NT2/D1 (cell line): ENCODE measurements at regions not wholly inside any gene's neighbourhood (a gene's known extent, or its start where the extent isn't known, plus 50 kb on each side); places are given as distances from the start of the nearest gene placed in this dataset.

ENCODE experiments used
- DNase-seq: peaks from one replicate; pipeline ENCODE4 v3.0.0-alpha.2; 2011; ENCODE audit warnings: low read depth, low spot score
- H3K27me3 ChIP-seq: 2 replicates; pipeline ENCODE4 v1.6.0; 2011; ENCODE audit warnings: mild to moderate bottlenecking; ENCODE audit not compliant: insufficient read length, insufficient read depth
- H3K36me3 ChIP-seq: 2 replicates; pipeline ENCODE4 v1.6.1; 2011; ENCODE audit warnings: mild to moderate bottlenecking, low read length, mixed read lengths; ENCODE audit not compliant: insufficient read depth, insufficient read length
- H3K4me1 ChIP-seq: 2 replicates; pipeline ENCODE4 v1.5.1; 2011; ENCODE audit not compliant: insufficient read depth, insufficient read length
- H3K4me3 ChIP-seq: 2 replicates; pipeline ENCODE4 v1.5.1; 2011; ENCODE audit warnings: low read depth; ENCODE audit not compliant: insufficient read length
- H3K9ac ChIP-seq: 2 replicates; pipeline ENCODE4 v1.6.0; 2011; ENCODE audit warnings: low read depth; ENCODE audit not compliant: insufficient read length
- H3K9me3 ChIP-seq: 2 replicates; pipeline ENCODE4 v1.5.1; 2011; ENCODE audit warnings: mild to moderate bottlenecking, low read length; ENCODE audit not compliant: insufficient read depth
- SUZ12 ChIP-seq: IDR thresholded peaks from 2 replicates; pipeline ENCODE4 v1.6.1; 2011; ENCODE audit not compliant: insufficient read length, insufficient read depth; ENCODE audit errors: extremely low read depth
- YY1 ChIP-seq: IDR thresholded peaks from 2 replicates; pipeline ENCODE4 v1.6.1; 2011; ENCODE audit not compliant: insufficient read length, insufficient read depth
- ZNF274 ChIP-seq: IDR thresholded peaks from 2 replicates; pipeline ENCODE4 v1.6.1; 2011; ENCODE audit warnings: mild to moderate bottlenecking, low read depth, low read length

DNA sequence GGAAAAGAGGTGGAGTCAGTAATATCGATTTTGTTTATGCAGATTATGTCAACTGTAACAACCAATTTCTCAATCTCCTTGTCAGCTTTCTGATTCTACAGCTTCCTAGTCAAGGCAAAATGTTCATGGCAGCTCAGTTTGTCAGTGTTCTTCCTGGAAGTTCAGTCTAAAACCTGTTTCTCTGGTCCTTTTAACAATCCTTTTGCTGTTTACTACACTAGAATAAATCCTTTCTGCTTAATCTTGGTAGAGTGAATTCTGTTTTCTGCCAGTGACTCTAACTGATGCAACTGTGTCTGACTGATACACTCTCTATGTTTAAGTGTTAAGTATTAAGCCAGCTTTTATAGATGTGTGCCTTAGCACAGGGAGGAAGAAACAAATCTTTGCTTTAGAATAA, 516.9 kb upstream of the KLF12 start:
- no peak overlapping the region for H3K4me3 ChIP-seq
- H3K27me3 ChIP-seq: no peaks in the 10 kb centered on the region
- H3K36me3 ChIP-seq: no peaks in the 10 kb centered on the region
- no peaks in the 10 kb centered on the region for H3K4me1 ChIP-seq
- no peaks in the 10 kb centered on the region for H3K9me3 ChIP-seq
- TF ChIP-seq YY1 (no peak), ZNF274 (no peak), SUZ12 (no peak)
- no peak overlapping the region for H3K9ac ChIP-seq
- no peak for DNase-seq

DNA sequence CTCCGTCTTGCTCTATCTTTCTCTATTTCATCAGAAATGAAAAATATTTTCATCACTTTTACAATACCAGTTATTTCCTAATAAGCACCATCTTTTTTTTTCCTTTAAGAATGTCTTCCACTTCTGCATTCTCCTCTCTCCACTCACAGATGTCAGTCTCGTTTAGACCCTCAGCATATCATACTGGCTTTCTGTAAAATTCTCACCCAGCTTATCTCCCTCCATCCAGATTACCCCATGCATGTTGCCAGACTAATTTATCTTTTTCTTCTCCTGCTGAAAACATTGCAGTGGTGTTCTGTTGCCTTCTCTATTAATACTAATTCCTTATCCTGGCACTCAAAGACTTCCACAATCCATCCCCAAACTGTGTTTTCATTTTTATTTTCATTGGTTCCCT, 513.8 kb upstream of the KLF12 start:
- Histone ChIP-seq H3K27me3 (no peaks in the 10 kb centered on the region), H3K9me3 (no peaks in the 10 kb centered on the region), H3K36me3 (no peaks in the 10 kb centered on the region), H3K9ac (no peak overlapping the region), H3K4me1 (no peaks in the 10 kb centered on the region), H3K4me3 (no peak overlapping the region)
- DNase-seq: no peak
- no peak for TF ChIP-seq ZNF274
- TF ChIP-seq YY1: no peak
- no peak for TF ChIP-seq SUZ12

DNA sequence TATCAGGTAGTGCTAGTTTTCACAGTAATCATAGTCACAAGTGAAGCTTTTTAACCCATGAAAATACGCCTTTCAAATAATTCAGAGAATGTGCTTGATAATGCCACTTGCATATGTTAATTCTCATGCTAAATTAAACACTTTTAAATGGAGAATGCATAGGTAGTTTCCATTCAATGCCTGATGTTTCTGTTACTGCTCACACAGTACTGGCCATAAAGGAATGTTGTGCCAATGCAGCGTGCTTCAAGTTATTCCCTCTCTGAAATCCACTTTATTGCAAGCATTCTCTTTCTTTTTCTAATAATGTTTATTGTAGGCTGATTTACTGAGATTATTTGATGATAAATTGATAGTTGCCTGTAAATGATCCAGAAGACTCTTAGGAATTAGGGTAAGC, 513.0 kb upstream of the KLF12 start:
- H3K9me3 ChIP-seq: no peaks in the 10 kb centered on the region
- no peaks in the 10 kb centered on the region for H3K36me3 ChIP-seq
- H3K9ac ChIP-seq: no peak overlapping the region
- TF ChIP-seq SUZ12 (no peak), YY1 (no peak), ZNF274 (no peak)
- H3K4me3 ChIP-seq: no peak overlapping the region
- no peaks in the 10 kb centered on the region for H3K27me3 ChIP-seq
- no peaks in the 10 kb centered on the region for H3K4me1 ChIP-seq
- no peak for DNase-seq

DNA sequence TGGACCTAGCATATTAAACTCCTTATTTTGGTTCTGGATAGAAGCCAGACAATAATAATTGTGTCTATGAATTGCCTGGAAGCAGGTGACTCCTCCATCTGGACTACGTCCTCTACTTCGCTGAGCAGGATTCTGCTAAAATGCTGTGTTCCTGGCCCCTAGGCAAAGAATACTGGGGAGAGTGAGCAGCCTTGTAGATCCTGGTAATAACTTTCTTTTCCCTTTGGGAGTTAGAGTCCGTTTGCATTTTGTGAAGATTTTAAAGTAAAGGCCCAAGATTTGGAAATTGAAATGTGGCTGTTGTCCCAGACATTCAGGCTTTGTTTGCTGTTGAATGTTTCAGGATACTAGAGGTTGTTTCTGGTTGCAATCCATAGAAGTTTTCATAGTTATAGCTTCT, 511.9 kb upstream of the KLF12 start:
- H3K4me3 ChIP-seq: no peak overlapping the region
- no peak for DNase-seq
- no peaks in the 10 kb centered on the region for H3K9me3 ChIP-seq
- TF ChIP-seq SUZ12 (no peak), YY1 (no peak), ZNF274 (no peak)
- H3K27me3 ChIP-seq: no peaks in the 10 kb centered on the region
- H3K9ac ChIP-seq: no peak overlapping the region
- no peaks in the 10 kb centered on the region for H3K4me1 ChIP-seq
- no peaks in the 10 kb centered on the region for H3K36me3 ChIP-seq

DNA sequence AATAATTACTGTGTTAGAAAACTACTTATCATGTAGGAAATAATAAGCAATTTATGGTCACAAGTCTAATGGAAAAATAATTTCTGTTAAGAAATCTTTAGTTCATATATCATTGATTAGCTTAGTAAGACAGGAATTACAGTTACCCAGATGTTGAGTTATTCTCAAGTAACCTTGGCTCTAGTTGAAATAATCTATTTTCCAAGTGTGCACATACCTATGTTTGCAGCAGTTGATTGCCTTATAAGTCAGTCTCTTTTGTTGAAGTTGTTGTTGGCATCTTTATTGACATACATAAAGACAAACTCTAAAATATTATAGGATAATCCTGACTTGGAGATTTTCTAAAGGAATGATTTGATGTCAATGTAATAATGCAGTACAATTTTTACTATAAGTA, 511.4 kb upstream of the KLF12 start:
- no peak overlapping the region for H3K9ac ChIP-seq
- H3K9me3 ChIP-seq: no peaks in the 10 kb centered on the region
- DNase-seq: no peak
- H3K27me3 ChIP-seq: no peaks in the 10 kb centered on the region
- H3K4me1 ChIP-seq: no peaks in the 10 kb centered on the region
- H3K4me3 ChIP-seq: no peak overlapping the region
- no peaks in the 10 kb centered on the region for H3K36me3 ChIP-seq
- TF ChIP-seq SUZ12: no peak
- TF ChIP-seq YY1: no peak
- TF ChIP-seq ZNF274: no peak

DNA sequence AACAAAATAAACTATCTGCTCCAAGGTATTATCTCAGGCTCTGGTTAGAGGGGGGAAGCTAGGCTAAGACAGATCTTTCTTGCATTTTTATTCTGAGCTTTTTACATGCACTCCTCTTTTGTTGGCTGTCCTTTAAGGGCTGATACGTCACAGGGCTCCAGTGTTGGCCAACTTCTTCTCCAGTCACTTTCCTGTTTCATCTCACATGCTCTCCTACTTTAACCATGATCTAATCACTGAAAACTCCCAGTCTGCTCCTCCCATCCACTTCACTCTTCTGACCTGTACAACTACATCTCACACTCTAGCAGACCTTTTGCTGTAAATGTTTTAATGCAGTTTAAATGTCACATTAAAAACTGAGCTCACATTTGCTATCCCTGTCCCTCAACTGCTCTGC, 510.0 kb upstream of the KLF12 start:
- no peaks in the 10 kb centered on the region for H3K4me1 ChIP-seq
- no peaks in the 10 kb centered on the region for H3K9me3 ChIP-seq
- H3K4me3 ChIP-seq: no peak overlapping the region
- H3K36me3 ChIP-seq: no peaks in the 10 kb centered on the region
- TF ChIP-seq SUZ12 (no peak), ZNF274 (no peak), YY1 (no peak)
- no peaks in the 10 kb centered on the region for H3K27me3 ChIP-seq
- H3K9ac ChIP-seq: no peak overlapping the region
- DNase-seq: no peak

DNA sequence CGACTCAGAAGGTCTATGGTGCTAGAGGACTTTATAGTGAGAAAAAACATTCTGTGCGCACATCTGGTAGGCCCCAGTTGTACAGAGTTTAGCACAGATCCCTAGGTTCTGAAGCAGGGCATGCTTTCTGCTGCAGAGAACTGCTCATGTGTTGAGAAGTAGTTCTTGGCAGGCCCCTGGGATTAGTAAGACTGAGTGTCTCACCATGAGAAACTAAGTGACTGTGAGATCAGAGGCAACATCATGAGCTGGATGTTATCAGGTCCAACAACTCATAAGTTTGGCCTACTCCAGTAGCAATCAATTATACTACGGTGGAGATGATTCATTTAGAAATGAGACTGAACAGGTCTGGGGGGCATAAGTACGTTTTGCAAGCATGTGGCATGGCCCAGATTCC, 507.4 kb upstream of the KLF12 start:
- no peaks in the 10 kb centered on the region for H3K36me3 ChIP-seq
- TF ChIP-seq YY1 (no peak), SUZ12 (no peak), ZNF274 (no peak)
- no peaks in the 10 kb centered on the region for H3K9me3 ChIP-seq
- no peaks in the 10 kb centered on the region for H3K27me3 ChIP-seq
- H3K9ac ChIP-seq: no peak overlapping the region
- H3K4me1 ChIP-seq: no peaks in the 10 kb centered on the region
- DNase-seq: no peak
- no peak overlapping the region for H3K4me3 ChIP-seq

DNA sequence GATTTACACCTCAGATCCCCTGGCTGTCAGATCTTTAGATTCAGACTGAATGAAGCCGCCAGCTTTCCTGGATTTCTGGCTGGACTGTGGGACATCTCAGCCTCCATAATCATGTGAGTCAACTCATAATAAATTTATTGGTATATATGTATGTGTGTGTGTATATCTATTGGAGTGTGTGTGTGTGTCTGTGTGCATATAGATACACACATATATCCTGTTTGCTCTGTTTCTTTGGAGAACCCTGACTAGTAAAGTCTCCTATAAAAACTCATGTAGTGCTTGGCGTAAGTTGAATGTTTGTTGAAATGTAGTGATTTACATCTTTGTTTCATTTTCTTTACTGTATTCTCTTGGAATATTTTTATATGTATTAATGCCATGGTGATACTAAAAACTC, 499.5 kb upstream of the KLF12 start:
- TF ChIP-seq YY1: no peak
- TF ChIP-seq SUZ12: no peak
- TF ChIP-seq ZNF274: no peak
- Histone ChIP-seq H3K27me3 (no peaks in the 10 kb centered on the region), H3K9ac (no peak overlapping the region), H3K4me1 (no peaks in the 10 kb centered on the region), H3K36me3 (no peaks in the 10 kb centered on the region), H3K9me3 (no peaks in the 10 kb centered on the region), H3K4me3 (no peak overlapping the region)
- DNase-seq: no peak
